Epithelial cell of proximal tubule (primary cell): ENCODE measurements at regions not wholly inside any gene's neighbourhood (a gene's known extent, or its start where the extent isn't known, plus 50 kb on each side); places are given as distances from the start of the nearest gene placed in this dataset.

ENCODE experiments used
- DNase-seq: peaks from one replicate; pipeline ENCODE4 v3.0.0-alpha.2; 2011; ENCODE audit warnings: low read depth
- H3K4me3 ChIP-seq: 2 replicates; pipeline ENCODE4 v1.5.1; 2011; ENCODE audit warnings: low read depth, mild to moderate bottlenecking, low read length
- TF ChIP-seq, protein P1 (sequence below): conservative IDR thresholded peaks from 2 replicates; pipeline ENCODE4 v1.5.1; 2012; ENCODE audit warnings: low read depth, mild to moderate bottlenecking, low read length

DNA sequence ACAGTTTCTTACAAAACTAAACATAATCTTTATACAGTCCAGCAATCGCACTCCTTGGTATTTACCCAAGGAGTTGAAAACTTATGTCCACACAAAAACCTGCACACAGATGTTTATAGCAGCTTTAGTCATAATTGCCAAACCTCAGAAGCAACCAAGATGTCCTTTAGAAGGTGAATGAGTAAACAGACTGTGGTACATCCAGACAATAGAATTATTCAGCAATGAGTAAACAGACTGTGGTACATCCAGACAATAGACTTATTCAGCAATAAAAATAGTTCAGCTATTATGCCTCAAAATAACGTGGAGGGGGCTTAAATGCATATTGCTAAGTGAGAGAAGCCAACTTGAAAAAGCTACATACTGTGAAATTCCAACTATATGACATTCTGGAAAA lies 87.0 kb upstream of the GALNT2 start:
- peak; percentile 40 for DNase-seq
- TF ChIP-seq, protein P1, sequence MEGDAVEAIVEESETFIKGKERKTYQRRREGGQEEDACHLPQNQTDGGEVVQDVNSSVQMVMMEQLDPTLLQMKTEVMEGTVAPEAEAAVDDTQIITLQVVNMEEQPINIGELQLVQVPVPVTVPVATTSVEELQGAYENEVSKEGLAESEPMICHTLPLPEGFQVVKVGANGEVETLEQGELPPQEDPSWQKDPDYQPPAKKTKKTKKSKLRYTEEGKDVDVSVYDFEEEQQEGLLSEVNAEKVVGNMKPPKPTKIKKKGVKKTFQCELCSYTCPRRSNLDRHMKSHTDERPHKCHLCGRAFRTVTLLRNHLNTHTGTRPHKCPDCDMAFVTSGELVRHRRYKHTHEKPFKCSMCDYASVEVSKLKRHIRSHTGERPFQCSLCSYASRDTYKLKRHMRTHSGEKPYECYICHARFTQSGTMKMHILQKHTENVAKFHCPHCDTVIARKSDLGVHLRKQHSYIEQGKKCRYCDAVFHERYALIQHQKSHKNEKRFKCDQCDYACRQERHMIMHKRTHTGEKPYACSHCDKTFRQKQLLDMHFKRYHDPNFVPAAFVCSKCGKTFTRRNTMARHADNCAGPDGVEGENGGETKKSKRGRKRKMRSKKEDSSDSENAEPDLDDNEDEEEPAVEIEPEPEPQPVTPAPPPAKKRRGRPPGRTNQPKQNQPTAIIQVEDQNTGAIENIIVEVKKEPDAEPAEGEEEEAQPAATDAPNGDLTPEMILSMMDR, result no peak

DNA sequence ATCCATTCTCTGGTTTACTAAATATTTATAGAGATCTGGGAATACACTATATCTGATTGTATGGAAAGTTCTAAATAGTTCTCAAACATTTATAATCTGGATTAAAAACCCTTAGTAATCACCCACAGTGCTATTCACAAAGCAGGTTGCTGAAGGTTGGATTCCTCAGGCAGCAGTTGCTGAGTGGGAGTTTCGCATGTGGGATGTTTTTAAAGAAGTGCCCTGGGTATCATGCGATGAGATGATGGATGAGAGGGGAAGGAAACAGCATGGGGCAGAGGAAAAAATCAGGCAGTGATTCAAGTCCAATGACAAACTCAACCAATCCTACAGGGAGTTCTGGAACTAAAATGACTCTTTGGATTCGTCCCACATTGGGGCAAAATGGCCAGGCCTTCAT lies 85.3 kb upstream of the GALNT2 start:
- no peak for DNase-seq
- H3K4me3 ChIP-seq, result no peak overlapping the region
- TF ChIP-seq, protein P1, result no peak

More for the DNA sequence above, 87.0 kb upstream of the GALNT2 start:
- H3K4me3 ChIP-seq, result no peak overlapping the region

DNA sequence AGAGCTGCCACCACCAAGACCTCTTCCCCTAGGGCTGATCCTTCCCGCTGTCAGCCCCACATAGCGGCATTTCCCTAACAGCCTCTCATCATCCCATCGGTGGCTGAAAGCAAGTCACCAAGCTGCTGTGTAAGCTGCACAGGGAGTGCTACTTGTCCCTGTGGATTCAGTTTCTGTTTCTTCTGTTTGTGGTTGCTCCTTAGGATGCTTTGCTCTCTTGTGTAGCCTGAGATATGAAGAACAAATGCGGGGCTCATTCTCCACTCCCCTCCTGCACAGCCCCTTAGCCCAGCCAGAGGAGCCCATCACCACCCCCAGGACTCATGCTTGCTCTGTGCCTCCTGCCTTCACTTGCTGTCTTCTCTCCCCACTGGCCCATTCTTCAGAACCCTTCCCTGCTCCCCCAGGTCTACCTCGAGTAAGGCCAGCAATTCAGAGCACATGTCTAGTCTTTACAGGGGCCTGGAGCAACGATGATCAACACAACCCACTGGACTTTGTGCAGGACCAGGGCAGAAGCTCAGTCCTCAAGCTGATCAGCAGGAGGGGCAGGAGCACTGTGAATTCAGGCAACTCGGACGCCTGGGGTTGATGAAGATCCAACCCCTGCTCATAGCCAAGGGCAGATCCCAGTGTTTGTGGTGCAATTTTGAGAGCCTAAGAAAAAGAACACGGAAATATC lies 82.6 kb upstream of the GALNT2 start:
- TF ChIP-seq, protein P1, result no peak
- H3K4me3 ChIP-seq, result no peak overlapping the region
- no peak for DNase-seq

DNA sequence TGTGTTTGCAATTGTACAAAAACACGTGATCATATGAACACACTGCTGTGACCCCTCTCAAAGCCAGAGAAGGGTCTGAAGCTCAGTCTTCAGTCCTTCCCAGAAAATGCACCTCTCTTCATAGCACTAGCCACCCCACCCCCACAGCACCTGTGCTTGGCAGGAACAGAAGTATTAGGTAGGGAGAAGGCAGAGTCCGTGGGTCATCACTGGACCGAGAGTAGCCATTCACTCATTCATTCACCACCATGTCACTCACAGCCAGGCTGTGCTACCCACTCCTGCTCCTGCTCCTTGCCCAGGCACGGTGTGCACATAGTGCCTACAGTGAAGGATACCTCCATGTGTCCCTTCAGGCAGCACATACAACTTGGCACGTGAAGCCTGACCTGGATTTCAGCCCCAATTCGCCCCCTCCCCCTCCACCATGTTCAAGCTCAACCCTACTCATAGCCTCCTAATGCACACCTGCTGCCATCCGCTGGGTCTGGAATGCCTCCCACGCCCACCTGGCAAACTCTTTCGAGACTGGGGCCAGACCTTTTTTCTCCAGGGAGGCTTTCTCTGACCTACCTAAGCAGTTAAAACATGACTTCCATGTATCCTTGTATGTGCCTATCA lies 81.9 kb upstream of the GALNT2 start:
- TF ChIP-seq, protein P1, result no peak
- no peak overlapping the region for H3K4me3 ChIP-seq
- DNase-seq, result no peak

DNA sequence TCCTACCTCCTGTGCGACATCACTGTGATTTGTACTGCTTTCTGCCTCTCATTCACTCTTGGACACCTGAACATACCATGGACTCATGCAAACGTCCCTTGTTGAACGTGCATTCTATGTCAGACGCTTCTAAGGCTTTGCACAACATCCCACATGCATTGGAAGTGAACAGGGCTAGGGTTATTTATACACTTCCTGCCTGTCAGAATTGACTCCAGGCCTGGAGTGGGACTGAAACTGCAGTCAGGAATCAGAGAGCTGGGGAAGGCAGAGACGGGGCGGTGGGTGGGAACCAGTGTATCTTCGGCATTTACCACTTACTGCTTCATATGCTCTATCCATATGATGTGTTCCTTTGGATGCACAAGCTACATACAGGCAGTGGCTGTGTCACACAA lies 81.4 kb upstream of the GALNT2 start:
- DNase-seq, result no peak
- H3K4me3 ChIP-seq, result no peak overlapping the region
- TF ChIP-seq, protein P1, result no peak

DNA sequence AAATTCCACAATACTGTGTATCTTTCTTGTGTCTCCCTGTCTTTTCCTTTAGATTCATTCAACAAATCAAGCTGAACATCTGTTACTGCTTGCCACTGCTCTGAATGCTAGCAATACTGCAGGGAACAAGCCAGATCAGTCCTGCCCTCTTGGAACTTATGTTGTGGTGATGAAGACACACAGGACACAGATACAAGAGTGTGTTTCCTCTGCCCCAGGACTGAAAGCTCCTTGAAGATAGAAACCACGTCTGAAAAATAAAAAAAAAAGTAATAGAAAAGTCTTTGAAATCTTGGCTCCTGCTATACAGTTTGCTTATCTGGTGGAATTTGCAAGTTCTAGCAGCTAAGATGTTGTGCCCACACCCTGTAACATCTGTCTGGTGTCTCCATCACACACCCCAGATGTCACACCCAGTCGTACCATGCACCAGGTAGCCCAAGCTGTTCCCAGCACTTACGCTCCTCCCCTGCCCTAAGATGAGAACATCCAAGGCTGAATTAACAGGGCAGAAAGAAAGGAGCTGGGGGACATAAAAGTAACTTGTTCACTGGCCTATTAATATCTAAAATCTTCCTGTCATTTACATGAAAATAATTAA lies 80.2 kb upstream of the GALNT2 start:
- no peak overlapping the region for H3K4me3 ChIP-seq
- TF ChIP-seq, protein P1, result no peak
- DNase-seq, result no peak
